ENCODE measurements at regions not wholly inside any gene's neighbourhood (a gene's known extent, or its start where the extent isn't known, plus 50 kb on each side); places are given as distances from the start of the nearest gene placed in this dataset.

DNA sequence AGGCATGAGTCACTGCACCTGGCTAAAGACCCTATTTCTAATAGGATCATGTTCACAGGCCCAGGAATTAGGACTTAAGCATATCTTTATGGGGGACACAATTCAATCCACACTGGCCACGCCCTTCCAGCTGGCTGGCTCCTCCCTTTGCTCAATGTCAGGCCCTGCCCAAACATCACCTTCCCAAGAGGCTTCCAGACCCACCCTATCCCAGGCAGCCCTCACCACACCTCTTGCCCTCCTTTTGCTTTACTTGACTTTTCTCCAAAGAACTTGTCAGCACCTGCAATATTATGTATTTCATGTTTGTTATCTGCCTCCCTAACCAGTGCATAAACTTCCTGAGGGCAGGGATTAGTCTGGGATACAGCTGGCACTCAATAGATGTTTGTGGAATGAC is 109.6 kb upstream of the CDH5 start:
- Mint-ChIP-seq H3K4me1 (no peaks in the 10 kb centered on the region), H3K27ac (no peak overlapping the region), H3K9me3 (no peaks in the 10 kb centered on the region), H3K27me3 (ENCODE audit: insufficient read depth) (peaks cover 4% of the 10 kb centered on the region), H3K4me3 (no peak overlapping the region), H3K36me3 (ENCODE audit: low read depth) (no peaks in the 10 kb centered on the region)
- Histone ChIP-seq H3K36me3 (ENCODE audit: control insufficient read depth, insufficient read depth, low read length) (no peaks in the 10 kb centered on the region), H3K27me3 (ENCODE audit: control insufficient read depth, insufficient read depth, low read length, poor library complexity, severe bottlenecking) (no peaks in the 10 kb centered on the region), H3K4me3 (ENCODE audit: low read length) (no peak overlapping the region), H3K27ac (ENCODE audit: low read depth, low read length) (no peak overlapping the region), H3K9me3 (ENCODE audit: control insufficient read depth, low read length) (no peaks in the 10 kb centered on the region), H3K9ac (ENCODE audit: extremely low read depth, low read length, poor library complexity, severe bottlenecking) (no peak overlapping the region), H3K4me1 (ENCODE audit: control insufficient read depth, insufficient read depth, low read length) (no peaks in the 10 kb centered on the region)
- TF ChIP-seq, protein P1, sequence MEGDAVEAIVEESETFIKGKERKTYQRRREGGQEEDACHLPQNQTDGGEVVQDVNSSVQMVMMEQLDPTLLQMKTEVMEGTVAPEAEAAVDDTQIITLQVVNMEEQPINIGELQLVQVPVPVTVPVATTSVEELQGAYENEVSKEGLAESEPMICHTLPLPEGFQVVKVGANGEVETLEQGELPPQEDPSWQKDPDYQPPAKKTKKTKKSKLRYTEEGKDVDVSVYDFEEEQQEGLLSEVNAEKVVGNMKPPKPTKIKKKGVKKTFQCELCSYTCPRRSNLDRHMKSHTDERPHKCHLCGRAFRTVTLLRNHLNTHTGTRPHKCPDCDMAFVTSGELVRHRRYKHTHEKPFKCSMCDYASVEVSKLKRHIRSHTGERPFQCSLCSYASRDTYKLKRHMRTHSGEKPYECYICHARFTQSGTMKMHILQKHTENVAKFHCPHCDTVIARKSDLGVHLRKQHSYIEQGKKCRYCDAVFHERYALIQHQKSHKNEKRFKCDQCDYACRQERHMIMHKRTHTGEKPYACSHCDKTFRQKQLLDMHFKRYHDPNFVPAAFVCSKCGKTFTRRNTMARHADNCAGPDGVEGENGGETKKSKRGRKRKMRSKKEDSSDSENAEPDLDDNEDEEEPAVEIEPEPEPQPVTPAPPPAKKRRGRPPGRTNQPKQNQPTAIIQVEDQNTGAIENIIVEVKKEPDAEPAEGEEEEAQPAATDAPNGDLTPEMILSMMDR (conservative IDR thresholded peaks at IDR 0.05): no peak
- DNase-seq: peak; percentile 38
- 50 to 71% methylated on average over 1 of the region's 1 CpG for WGBS, 2 experiments (ENCODE audit: insufficient coverage in 1 of 2, insufficient read length in 1 of 2)

DNA sequence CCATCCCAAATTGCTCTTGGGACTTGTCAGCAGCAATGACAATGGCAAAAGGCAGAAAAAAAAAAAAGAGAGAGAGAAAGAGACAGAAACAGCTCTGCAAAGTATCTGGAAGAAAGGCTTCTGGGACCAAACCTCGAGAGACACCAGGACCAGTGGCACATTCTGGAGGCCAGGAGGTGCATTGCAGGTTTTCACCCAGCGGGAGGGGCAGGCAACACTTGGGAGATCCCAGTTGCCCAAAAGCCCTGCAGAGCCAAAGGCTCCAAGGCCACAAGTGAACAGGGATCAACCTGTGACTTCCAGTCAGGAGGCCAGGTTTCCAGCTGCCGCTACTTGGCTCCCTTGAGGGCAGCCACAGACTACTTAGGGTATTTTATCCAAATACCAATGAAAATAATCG is 110.8 kb upstream of the CDH5 start:
- Histone ChIP-seq H3K4me1 (ENCODE audit: control insufficient read depth, insufficient read depth, low read length) (peaks cover 2% of the 10 kb centered on the region), H3K4me3 (ENCODE audit: low read length) (no peak overlapping the region), H3K27ac (ENCODE audit: low read depth, low read length) (no peak overlapping the region), H3K36me3 (ENCODE audit: control insufficient read depth, insufficient read depth, low read length) (no peaks in the 10 kb centered on the region), H3K9me3 (ENCODE audit: control insufficient read depth, low read length) (no peaks in the 10 kb centered on the region), H3K9ac (ENCODE audit: extremely low read depth, low read length, poor library complexity, severe bottlenecking) (no peak overlapping the region), H3K27me3 (ENCODE audit: control insufficient read depth, insufficient read depth, low read length, poor library complexity, severe bottlenecking) (no peaks in the 10 kb centered on the region)
- no peaks in the 10 kb centered on the region for H3K4me1 Mint-ChIP-seq
- H3K27ac Mint-ChIP-seq: no peak overlapping the region
- DNase-seq: peak; percentile 74
- no peaks in the 10 kb centered on the region for H3K36me3 Mint-ChIP-seq (ENCODE audit: low read depth)
- no peak overlapping the region for H3K4me3 Mint-ChIP-seq
- no peaks in the 10 kb centered on the region for H3K27me3 Mint-ChIP-seq (ENCODE audit: insufficient read depth)
- TF ChIP-seq, protein P1 (conservative IDR thresholded peaks at IDR 0.05): peak; percentile 58
- 88% methylated on average over 3 to 4 of the region's 4 CpGs for WGBS, 2 experiments (ENCODE audit: insufficient coverage in 1 of 2, insufficient read length in 1 of 2)
- no peaks in the 10 kb centered on the region for H3K9me3 Mint-ChIP-seq

- H3K27me3 ChIP-seq (ENCODE audit: control insufficient read depth, insufficient read depth, low read length, poor library complexity, severe bottlenecking): no peaks in the 10 kb centered on the region
- DNase-seq: no peak
- no peaks in the 10 kb centered on the region for H3K9me3 ChIP-seq (ENCODE audit: control insufficient read depth, low read length)
- H3K27me3 Mint-ChIP-seq (ENCODE audit: insufficient read depth): no peaks in the 10 kb centered on the region
- H3K36me3 ChIP-seq (ENCODE audit: control insufficient read depth, insufficient read depth, low read length): no peaks in the 10 kb centered on the region
- H3K4me3 ChIP-seq (ENCODE audit: low read length): no peak overlapping the region
- no peak overlapping the region for H3K27ac Mint-ChIP-seq
- no peak overlapping the region for H3K27ac ChIP-seq (ENCODE audit: low read depth, low read length)
- H3K4me1 ChIP-seq (ENCODE audit: control insufficient read depth, insufficient read depth, low read length): peaks cover 4% of the 10 kb centered on the region
- 88 to 93% methylated on average over 2 of the region's 2 CpGs for WGBS, 2 experiments (ENCODE audit: insufficient coverage in 1 of 2, insufficient read length in 1 of 2)
- TF ChIP-seq, protein P1 (conservative IDR thresholded peaks at IDR 0.05): no peak
- no peaks in the 10 kb centered on the region for H3K36me3 Mint-ChIP-seq (ENCODE audit: low read depth)
- no peaks in the 10 kb centered on the region for H3K9me3 Mint-ChIP-seq
- H3K9ac ChIP-seq (ENCODE audit: extremely low read depth, low read length, poor library complexity, severe bottlenecking): no peak overlapping the region
- H3K4me3 Mint-ChIP-seq: no peak overlapping the region
- no peaks in the 10 kb centered on the region for H3K4me1 Mint-ChIP-seq
Observed at GRCh38 chr16:66254751-66255150, 111.7 kb upstream of the CDH5 start.

Measured in endodermal cell (in vitro differentiated cells).